GM23338 (cell line): ENCODE measurements at regions not wholly inside any gene's neighbourhood (a gene's known extent, or its start where the extent isn't known, plus 50 kb on each side); places are given as distances from the start of the nearest gene placed in this dataset.
A peak's percentile ranks its signal among the peaks of the same experiment; 100 is the strongest.

Source experiments
- ATAC-seq: fragments of 200-7000 bp; cut with Tn5 transposase; 3 replicates; pipeline ENCODE4 v1.9.1; 2020
- DNase-seq: peaks from one replicate; pipeline ENCODE4 v3.0.0-alpha.2; 2015; ENCODE audit warnings: low spot score
- H2AFZ ChIP-seq: fragments of 200-600 bp; sonication (generic); 2 replicates; pipeline ENCODE4 v1.8.0; 2016; ENCODE audit warnings: antibody characterized with exemption, mild to moderate bottlenecking, moderate library complexity
- H3F3A ChIP-seq: fragments of 200-600 bp; sonication (generic); replicated peaks from 2 replicates; pipeline ENCODE4 v1.8.0; 2017; ENCODE audit warnings: antibody characterized with exemption, mixed run types, low read depth
- H3K27ac ChIP-seq: fragments of 200-600 bp; sonication (generic); 2 replicates; pipeline ENCODE4 v1.6.1; 2016; ENCODE audit warnings: low read depth
- H3K27me3 ChIP-seq: fragments of 200-600 bp; sonication (generic); 2 replicates; pipeline ENCODE4 v1.8.0; 2016; ENCODE audit warnings: mild to moderate bottlenecking, mixed run types, moderate library complexity; ENCODE audit not compliant: insufficient read depth
- H3K36me3 ChIP-seq: fragments of 200-600 bp; sonication (generic); 2 replicates; pipeline ENCODE4 v1.8.0; 2016; ENCODE audit warnings: mild to moderate bottlenecking; ENCODE audit not compliant: insufficient read depth
- H3K4me1 ChIP-seq: fragments of 200-600 bp; sonication (generic); 2 replicates; pipeline ENCODE4 v1.8.0; 2016; ENCODE audit warnings: mild to moderate bottlenecking, moderate library complexity; ENCODE audit not compliant: insufficient read depth
- H3K4me2 ChIP-seq: fragments of 200-600 bp; sonication (generic); 2 replicates; pipeline ENCODE4 v1.7.1; 2017; ENCODE audit warnings: mixed run types
- H3K4me3 ChIP-seq: fragments of 200-600 bp; sonication (generic); 2 replicates; pipeline ENCODE4 v1.6.1; 2016; ENCODE audit warnings: mixed run types
- H3K79me2 ChIP-seq: fragments of 200-600 bp; sonication (generic); replicated peaks from 2 replicates; pipeline ENCODE4 v1.8.0; 2017; ENCODE audit warnings: mild to moderate bottlenecking; ENCODE audit not compliant: insufficient read depth
- H3K9me2 ChIP-seq: fragments of 200-600 bp; sonication (generic); 2 replicates; pipeline ENCODE4 v1.8.0; 2017; ENCODE audit not compliant: insufficient read depth
- H4K20me1 ChIP-seq: fragments of 200-600 bp; sonication (generic); replicated peaks from 2 replicates; pipeline ENCODE4 v1.8.0; 2017; ENCODE audit warnings: mild to moderate bottlenecking; ENCODE audit not compliant: insufficient read depth
- H3K27ac Mint-ChIP-seq: 2 replicates; pipeline ENCODE4 v1.8.0; 2020; ENCODE audit warnings: inconsistent platforms, mild to moderate bottlenecking, moderate library complexity, mixed read lengths
- H3K27me3 Mint-ChIP-seq: 3 replicates; pipeline ENCODE4 v1.8.0; 2022; ENCODE audit warnings: low read depth, mild to moderate bottlenecking, moderate library complexity, mixed read lengths, inconsistent platforms; ENCODE audit not compliant: insufficient read depth, poor library complexity
- H3K36me3 Mint-ChIP-seq: 3 replicates; pipeline ENCODE4 v1.8.0; 2021; ENCODE audit warnings: low read depth, mild to moderate bottlenecking, inconsistent platforms, moderate library complexity, mixed read lengths
- H3K4me1 Mint-ChIP-seq: 3 replicates; pipeline ENCODE4 v1.8.0; 2020; ENCODE audit warnings: mild to moderate bottlenecking, inconsistent platforms, mixed read lengths
- H3K4me3 Mint-ChIP-seq: 3 replicates; pipeline ENCODE4 v1.8.0; 2021; ENCODE audit warnings: moderate library complexity, mild to moderate bottlenecking, inconsistent platforms, mixed read lengths
- H3K9me3 Mint-ChIP-seq: 3 replicates; pipeline ENCODE4 v1.8.0; 2020; ENCODE audit warnings: moderate library complexity, mild to moderate bottlenecking, inconsistent platforms, mixed read lengths
- CTCF ChIP-seq, 2 experiments: fragments of 200-600 bp in 1 of 2; sonication (generic) in 1 of 2; conservative IDR thresholded peaks; 2 replicates each; pipeline versions ENCODE4 v1.5.1 to v1.6.1; 2016 to 2017; ENCODE audit warnings: antibody characterized with exemption in 2 of 2, low read depth in 2 of 2, mild to moderate bottlenecking in 2 of 2, moderate library complexity in 1 of 2
- EZH2phosphoT487 ChIP-seq: fragments of 200-600 bp; sonication (generic); IDR thresholded peaks from one replicate; pipeline ENCODE4 v1.8.1; 2018; ENCODE audit warnings: antibody characterized with exemption; ENCODE audit not compliant: unreplicated experiment
- JUNB ChIP-seq: IDR thresholded peaks from one replicate; pipeline ENCODE4 v1.6.1; 2016; ENCODE audit warnings: antibody characterized with exemption; ENCODE audit not compliant: unreplicated experiment
- STAT1 ChIP-seq: IDR thresholded peaks from one replicate; pipeline ENCODE4 v1.6.1; 2016; ENCODE audit warnings: antibody characterized with exemption; ENCODE audit not compliant: unreplicated experiment
- ZNF331 ChIP-seq: fragments of 250-450 bp; sonication (Bioruptor Pico); IDR thresholded peaks from 2 replicates; pipeline ENCODE4 v1.5.0; 2020; ENCODE audit warnings: low read depth, mild to moderate bottlenecking, moderate library complexity

- ATAC-seq (no peak), DNase-seq (no peak)
- TF ChIP-seq ZNF331 (CRISPR knock-in tag) (no peak), CTCF (conservative IDR thresholded peaks at IDR 0.05; ENCODE audit: low read depth in 2 of 2) (no peak)
- Mint-ChIP-seq H3K4me3 (no peak overlapping the region), H3K36me3 (peaks cover 34% of the 10 kb centered on the region), H3K4me1 (no peaks in the 10 kb centered on the region), H3K9me3 (peaks cover 38% of the 10 kb centered on the region; the same call in 2 of the 3 replicates), H3K27me3 (peaks cover 2% of the 10 kb centered on the region), H3K27ac (no peak overlapping the region)
- no peak overlapping the region for H3K4me2 ChIP-seq
- H3K27me3 ChIP-seq, result no peaks in the 10 kb centered on the region
- H3K36me3 ChIP-seq, result no peaks in the 10 kb centered on the region
- no peak overlapping the region for H2AFZ ChIP-seq
- no peaks in the 10 kb centered on the region for H3K9me2 ChIP-seq
- H3K79me2 ChIP-seq, result peaks cover 18% of the 10 kb centered on the region
- H3K4me3 ChIP-seq, result no peak overlapping the region
- H3F3A ChIP-seq, result no peaks in the 10 kb centered on the region
- H3K27ac ChIP-seq, result no peak overlapping the region
- no peaks in the 10 kb centered on the region for H3K4me1 ChIP-seq
- no peaks in the 10 kb centered on the region for H4K20me1 ChIP-seq
Observed at GRCh38 chr6:76742919-76743318, 670.5 kb upstream of the IMPG1 start.

GRCh38 chr6:76719449-76719848 lies 647.0 kb upstream of the IMPG1 start:
- no peaks in the 10 kb centered on the region for H3K4me1 Mint-ChIP-seq
- H3K9me2 ChIP-seq, result no peaks in the 10 kb centered on the region
- H3K9me3 Mint-ChIP-seq, result no peaks in the 10 kb centered on the region
- H3F3A ChIP-seq, result no peaks in the 10 kb centered on the region
- H3K36me3 Mint-ChIP-seq, result no peaks in the 10 kb centered on the region
- no peak overlapping the region for H2AFZ ChIP-seq
- ATAC-seq (no peak), DNase-seq (no peak)
- H3K4me1 ChIP-seq, result no peaks in the 10 kb centered on the region
- no peak overlapping the region for H3K4me3 ChIP-seq
- H3K4me2 ChIP-seq, result no peak overlapping the region
- H3K27me3 ChIP-seq, result no peaks in the 10 kb centered on the region
- H3K27me3 Mint-ChIP-seq, result no peaks in the 10 kb centered on the region
- no peaks in the 10 kb centered on the region for H3K79me2 ChIP-seq
- H4K20me1 ChIP-seq, result no peaks in the 10 kb centered on the region
- H3K4me3 Mint-ChIP-seq, result no peak overlapping the region
- no peak overlapping the region for H3K27ac Mint-ChIP-seq
- no peak overlapping the region for H3K27ac ChIP-seq
- TF ChIP-seq CTCF (conservative IDR thresholded peaks at IDR 0.05; ENCODE audit: low read depth in 2 of 2), result no peak
- TF ChIP-seq JUNB, result no peak
- no peak for TF ChIP-seq ZNF331 (CRISPR knock-in tag)
- no peak for TF ChIP-seq STAT1
- H3K36me3 ChIP-seq, result no peaks in the 10 kb centered on the region

- no peaks in the 10 kb centered on the region; the same call in 2 of the 3 replicates for H3K36me3 Mint-ChIP-seq
Observed at GRCh38 chr6:76708641-76709331, 636.3 kb upstream of the IMPG1 start.

More at GRCh38 chr6:76708641-76709331, 636.3 kb upstream of the IMPG1 start:
- no peak overlapping the region for H3K27ac Mint-ChIP-seq
- Histone ChIP-seq H3K9me2 (no peaks in the 10 kb centered on the region), H3K27ac (no peak overlapping the region), H3K79me2 (no peaks in the 10 kb centered on the region), H4K20me1 (no peaks in the 10 kb centered on the region; the same call in 1 of the 2 replicates), H3K4me3 (no peak overlapping the region), H3K4me2 (no peak overlapping the region), H3K27me3 (no peaks in the 10 kb centered on the region), H2AFZ (no peak overlapping the region), H3F3A (no peaks in the 10 kb centered on the region), H3K4me1 (no peaks in the 10 kb centered on the region), H3K36me3 (no peaks in the 10 kb centered on the region)
- ATAC-seq, result no peak
- TF ChIP-seq CTCF (conservative IDR thresholded peaks at IDR 0.05; ENCODE audit: low read depth in 2 of 2) (0 out of 4 replicates have a peak, but pooled peaks of 1 of the 2 experiments have one; percentile 24), EZH2phosphoT487 (no peak)
- no peak overlapping the region for H3K4me3 Mint-ChIP-seq
- DNase-seq, result peak; percentile 50
- no peaks in the 10 kb centered on the region for H3K9me3 Mint-ChIP-seq
- H3K4me1 Mint-ChIP-seq, result peaks cover 6% of the 10 kb centered on the region; the same call in 1 of the 3 replicates
- H3K27me3 Mint-ChIP-seq, result no peaks in the 10 kb centered on the region
